Ishikawa (cell line): ENCODE measurements at regions not wholly inside any gene's neighbourhood (a gene's known extent, or its start where the extent isn't known, plus 50 kb on each side); places are given as distances from the start of the nearest gene placed in this dataset.

Source experiments
- CEBPB ChIP-seq: IDR thresholded peaks from 2 replicates; pipeline ENCODE4 v1.6.1; 2012
- CREB1 ChIP-seq: IDR thresholded peaks from 2 replicates; pipeline ENCODE4 v1.6.1; 2012; ENCODE audit warnings: low read depth
- EGR1 ChIP-seq: IDR thresholded peaks from 2 replicates; pipeline ENCODE4 v1.6.1; 2012
- EP300 ChIP-seq: IDR thresholded peaks from 2 replicates; pipeline ENCODE4 v1.6.1; 2012; ENCODE audit warnings: borderline replicate concordance
- FOXM1 ChIP-seq: IDR thresholded peaks from 2 replicates; pipeline ENCODE4 v1.6.1; 2012; ENCODE audit warnings: low read depth, borderline replicate concordance
- NFIC ChIP-seq: IDR thresholded peaks from 2 replicates; pipeline ENCODE4 v1.6.1; 2012
- RAD21 ChIP-seq: IDR thresholded peaks from 2 replicates; pipeline ENCODE4 v1.6.1; 2012; ENCODE audit warnings: low read depth
- TAF1 ChIP-seq: IDR thresholded peaks from 2 replicates; pipeline ENCODE4 v1.6.1; 2012; ENCODE audit warnings: low read depth, mild to moderate bottlenecking
- TCF12 ChIP-seq: IDR thresholded peaks from 2 replicates; pipeline ENCODE4 v1.6.1; 2012; ENCODE audit warnings: low read depth
- TEAD4 ChIP-seq: IDR thresholded peaks from 2 replicates; pipeline ENCODE4 v1.6.1; 2012
- YY1 ChIP-seq: IDR thresholded peaks from 2 replicates; pipeline ENCODE4 v1.6.1; 2012; ENCODE audit warnings: low read depth
- ZBTB7A ChIP-seq: IDR thresholded peaks from 2 replicates; pipeline ENCODE4 v1.6.1; 2012; ENCODE audit warnings: low read depth
- TF ChIP-seq, protein P1 (sequence below): IDR thresholded peaks from 2 replicates; pipeline ENCODE4 v1.6.1; 2012
- TF ChIP-seq, protein P2 (sequence below): IDR thresholded peaks from 2 replicates; pipeline ENCODE4 v1.6.1; 2012; ENCODE audit warnings: low read depth, mild to moderate bottlenecking
- TF ChIP-seq, protein P3 (sequence below): IDR thresholded peaks from 2 replicates; pipeline ENCODE4 v1.6.1; 2012

DNA sequence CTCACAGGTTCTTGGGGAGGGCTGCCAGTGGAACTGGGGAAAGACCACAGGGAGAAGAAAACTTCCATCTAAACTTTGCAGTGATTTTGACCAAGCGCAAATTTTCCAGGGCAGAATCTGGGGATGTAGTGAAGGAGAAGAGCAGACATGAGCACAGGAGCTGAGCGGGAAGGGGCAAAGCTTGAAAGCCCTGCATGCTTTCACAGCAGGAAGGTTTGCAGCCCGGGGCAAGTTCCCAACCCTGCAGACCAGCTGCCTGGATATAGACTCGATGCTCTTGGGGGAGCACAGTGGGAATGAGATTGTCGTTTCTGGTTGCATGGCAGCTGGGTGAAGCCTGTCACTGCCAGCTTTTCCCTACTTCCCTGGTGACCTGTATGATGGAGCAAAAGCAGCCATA lies 276.8 kb upstream of the RORB start:
- TF ChIP-seq, protein P1, sequence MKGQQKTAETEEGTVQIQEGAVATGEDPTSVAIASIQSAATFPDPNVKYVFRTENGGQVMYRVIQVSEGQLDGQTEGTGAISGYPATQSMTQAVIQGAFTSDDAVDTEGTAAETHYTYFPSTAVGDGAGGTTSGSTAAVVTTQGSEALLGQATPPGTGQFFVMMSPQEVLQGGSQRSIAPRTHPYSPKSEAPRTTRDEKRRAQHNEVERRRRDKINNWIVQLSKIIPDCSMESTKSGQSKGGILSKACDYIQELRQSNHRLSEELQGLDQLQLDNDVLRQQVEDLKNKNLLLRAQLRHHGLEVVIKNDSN, result no peak
- TF ChIP-seq ZBTB7A, result no peak
- no peak for TF ChIP-seq NFIC
- TF ChIP-seq, protein P2, sequence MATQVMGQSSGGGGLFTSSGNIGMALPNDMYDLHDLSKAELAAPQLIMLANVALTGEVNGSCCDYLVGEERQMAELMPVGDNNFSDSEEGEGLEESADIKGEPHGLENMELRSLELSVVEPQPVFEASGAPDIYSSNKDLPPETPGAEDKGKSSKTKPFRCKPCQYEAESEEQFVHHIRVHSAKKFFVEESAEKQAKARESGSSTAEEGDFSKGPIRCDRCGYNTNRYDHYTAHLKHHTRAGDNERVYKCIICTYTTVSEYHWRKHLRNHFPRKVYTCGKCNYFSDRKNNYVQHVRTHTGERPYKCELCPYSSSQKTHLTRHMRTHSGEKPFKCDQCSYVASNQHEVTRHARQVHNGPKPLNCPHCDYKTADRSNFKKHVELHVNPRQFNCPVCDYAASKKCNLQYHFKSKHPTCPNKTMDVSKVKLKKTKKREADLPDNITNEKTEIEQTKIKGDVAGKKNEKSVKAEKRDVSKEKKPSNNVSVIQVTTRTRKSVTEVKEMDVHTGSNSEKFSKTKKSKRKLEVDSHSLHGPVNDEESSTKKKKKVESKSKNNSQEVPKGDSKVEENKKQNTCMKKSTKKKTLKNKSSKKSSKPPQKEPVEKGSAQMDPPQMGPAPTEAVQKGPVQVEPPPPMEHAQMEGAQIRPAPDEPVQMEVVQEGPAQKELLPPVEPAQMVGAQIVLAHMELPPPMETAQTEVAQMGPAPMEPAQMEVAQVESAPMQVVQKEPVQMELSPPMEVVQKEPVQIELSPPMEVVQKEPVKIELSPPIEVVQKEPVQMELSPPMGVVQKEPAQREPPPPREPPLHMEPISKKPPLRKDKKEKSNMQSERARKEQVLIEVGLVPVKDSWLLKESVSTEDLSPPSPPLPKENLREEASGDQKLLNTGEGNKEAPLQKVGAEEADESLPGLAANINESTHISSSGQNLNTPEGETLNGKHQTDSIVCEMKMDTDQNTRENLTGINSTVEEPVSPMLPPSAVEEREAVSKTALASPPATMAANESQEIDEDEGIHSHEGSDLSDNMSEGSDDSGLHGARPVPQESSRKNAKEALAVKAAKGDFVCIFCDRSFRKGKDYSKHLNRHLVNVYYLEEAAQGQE, result no peak
- no peak for TF ChIP-seq CREB1
- TF ChIP-seq TAF1, result no peak
- no peak for TF ChIP-seq RAD21
- no peak for TF ChIP-seq CEBPB
- TF ChIP-seq TCF12, result no peak
- TF ChIP-seq EGR1, result no peak
- TF ChIP-seq, protein P3, sequence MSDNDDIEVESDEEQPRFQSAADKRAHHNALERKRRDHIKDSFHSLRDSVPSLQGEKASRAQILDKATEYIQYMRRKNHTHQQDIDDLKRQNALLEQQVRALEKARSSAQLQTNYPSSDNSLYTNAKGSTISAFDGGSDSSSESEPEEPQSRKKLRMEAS, result no peak

- TF ChIP-seq YY1 (no peak), TEAD4 (no peak), CEBPB (no peak), EP300 (no peak), TAF1 (no peak), NFIC (no peak), RAD21 (no peak), CREB1 (no peak), ZBTB7A (no peak), TCF12 (no peak), FOXM1 (no peak), EGR1 (no peak)
- TF ChIP-seq, protein P3, result no peak
- TF ChIP-seq, protein P1, result no peak
- TF ChIP-seq, protein P2, result no peak
Observed at GRCh38 chr9:74236857-74237256, 260.3 kb upstream of the RORB start.

DNA sequence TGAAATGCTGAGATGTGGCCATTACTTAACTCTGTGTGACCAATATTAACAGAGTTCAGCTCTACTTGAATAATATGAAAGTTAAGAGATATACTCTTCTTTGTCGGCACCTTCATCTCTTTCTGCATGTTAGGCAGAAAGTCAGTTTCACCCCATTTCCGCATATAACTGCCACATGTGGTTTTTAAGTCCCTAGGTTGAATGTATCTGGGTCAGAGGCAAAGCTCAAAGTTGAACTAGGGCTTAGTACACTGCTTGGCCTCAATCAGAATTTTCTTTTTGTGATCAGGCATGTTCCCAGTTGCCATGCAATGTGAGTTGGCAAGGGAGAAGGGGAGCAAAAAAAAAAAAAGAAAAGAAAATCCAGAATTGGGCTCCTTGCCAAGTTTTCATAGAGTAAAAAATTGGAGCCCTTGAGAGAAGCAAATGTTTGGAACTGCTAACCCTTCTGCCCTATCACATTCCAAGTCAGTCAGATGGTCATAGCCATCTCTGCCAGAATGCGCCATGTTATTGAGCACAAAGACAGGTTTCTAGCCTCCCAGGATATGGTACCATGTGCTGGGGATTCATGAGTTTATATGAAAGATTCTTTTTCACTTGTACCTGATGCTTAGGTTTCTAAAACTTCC lies 251.2 kb upstream of the RORB start:
- TF ChIP-seq TCF12 (no peak), CEBPB (no peak), NFIC (no peak), TAF1 (no peak), CREB1 (no peak), RAD21 (no peak), EGR1 (no peak), YY1 (no peak), FOXM1 (no peak)
- TF ChIP-seq, protein P3, result no peak
- TF ChIP-seq, protein P2, result no peak

DNA sequence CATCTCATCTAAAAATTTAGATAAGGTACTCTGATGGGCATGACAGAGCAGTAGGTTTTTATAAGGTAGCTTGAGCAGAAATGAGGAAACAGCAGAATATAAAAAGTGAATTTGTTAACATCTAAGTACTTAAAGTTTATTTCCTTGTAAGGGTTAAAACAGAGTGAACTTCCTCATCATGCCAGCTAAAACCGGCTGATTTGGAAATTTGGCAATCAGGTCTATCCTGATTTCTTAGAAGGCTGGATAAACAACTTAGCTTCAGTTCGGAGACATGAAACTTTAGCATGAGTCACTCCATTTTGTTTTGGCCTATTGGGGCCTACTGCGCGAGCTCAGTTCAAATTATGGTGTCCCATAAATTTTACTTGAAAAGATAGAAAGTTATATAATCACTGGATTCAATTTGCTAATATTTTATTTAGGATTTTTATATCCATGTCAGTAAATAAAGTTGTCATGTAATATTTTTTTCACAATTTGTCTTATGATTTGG lies 241.6 kb upstream of the RORB start:
- no peak for TF ChIP-seq TAF1
- TF ChIP-seq EGR1, result no peak
- TF ChIP-seq YY1, result no peak
- TF ChIP-seq, protein P2, result no peak
